GM10266 (cell line): ENCODE measurements at regions not wholly inside any gene's neighbourhood (a gene's known extent, or its start where the extent isn't known, plus 50 kb on each side); places are given as distances from the start of the nearest gene placed in this dataset.
"Not testable (repeated sequence)": the region's sequence is repeated elsewhere in the genome, so short reads cannot be mapped to it uniquely, and the experiment has no call there.

Experiments
- DNase-seq: peaks from one replicate; pipeline ENCODE4 v3.0.0; 2012; ENCODE audit errors: extremely low spot score
- CTCF ChIP-seq: IDR thresholded peaks from 2 replicates; pipeline ENCODE4 v1.5.1; 2012; ENCODE audit warnings: mild to moderate bottlenecking, low read depth; ENCODE audit not compliant: control insufficient read depth, insufficient read depth; ENCODE audit errors: missing control alignments

GRCh38 chr10:52599551-52600200 is 172.9 kb downstream of the MBL2 start:
- no peak for DNase-seq
- no peak for TF ChIP-seq CTCF

GRCh38 chr10:52604131-52604530 is 168.5 kb downstream of the MBL2 start:
- not testable (repeated sequence) for DNase-seq

GRCh38 chr10:52609071-52609470 is 163.5 kb downstream of the MBL2 start:
- TF ChIP-seq CTCF: no peak
- no peak for DNase-seq

- no peak for DNase-seq
- TF ChIP-seq CTCF: no peak
These were observed 162.9 kb downstream of the MBL2 start for GRCh38 chr10:52609626-52610240.

GRCh38 chr10:52615331-52615730 is 157.3 kb downstream of the MBL2 start:
- no peak for TF ChIP-seq CTCF
- no peak for DNase-seq

- no peak for TF ChIP-seq CTCF
- no peak for DNase-seq
These were observed 156.7 kb downstream of the MBL2 start for GRCh38 chr10:52615756-52616394.

GRCh38 chr10:52616395-52616764 is 156.2 kb downstream of the MBL2 start:
- DNase-seq: no peak
- no peak for TF ChIP-seq CTCF
